ENCODE measurements at regions not wholly inside any gene's neighbourhood (a gene's known extent, or its start where the extent isn't known, plus 50 kb on each side); places are given as distances from the start of the nearest gene placed in this dataset.

DNA sequence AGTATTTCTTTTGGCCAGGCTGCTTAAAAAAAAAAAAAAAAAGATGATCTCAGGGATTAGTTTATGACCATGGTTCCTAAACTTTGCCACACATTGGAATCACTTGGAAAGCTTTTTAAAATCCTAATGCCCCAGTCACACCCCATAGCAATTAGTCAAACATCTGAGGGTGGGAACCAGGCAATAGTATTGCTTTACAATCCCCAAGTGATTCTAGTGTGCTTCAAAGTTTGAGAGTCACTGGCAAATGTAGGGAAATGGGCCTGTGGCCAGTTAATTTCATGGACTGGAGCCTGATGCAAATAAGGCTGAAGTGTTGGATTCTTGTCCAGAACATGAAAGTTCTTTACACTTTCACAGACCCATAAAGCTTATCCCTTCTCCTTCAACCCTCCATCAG lies 374.6 kb upstream of the ESRRG start:
- Mint-ChIP-seq H3K27ac (no peak overlapping the region), H3K4me1 (no peaks in the 10 kb centered on the region), H3K27me3 (ENCODE audit: low read depth in 3 of 3) (peaks cover 0 to 1% (median 0%) of the 10 kb centered on the region in 3 donors), H3K36me3 (peaks cover 0 to 4% (median 0%) of the 10 kb centered on the region in 3 donors), H3K9me3 (peaks cover 3 to 21% (median 9%) of the 10 kb centered on the region in 6 donors), H3K4me3 (no peak overlapping the region)
- DNase-seq = no peak

DNA sequence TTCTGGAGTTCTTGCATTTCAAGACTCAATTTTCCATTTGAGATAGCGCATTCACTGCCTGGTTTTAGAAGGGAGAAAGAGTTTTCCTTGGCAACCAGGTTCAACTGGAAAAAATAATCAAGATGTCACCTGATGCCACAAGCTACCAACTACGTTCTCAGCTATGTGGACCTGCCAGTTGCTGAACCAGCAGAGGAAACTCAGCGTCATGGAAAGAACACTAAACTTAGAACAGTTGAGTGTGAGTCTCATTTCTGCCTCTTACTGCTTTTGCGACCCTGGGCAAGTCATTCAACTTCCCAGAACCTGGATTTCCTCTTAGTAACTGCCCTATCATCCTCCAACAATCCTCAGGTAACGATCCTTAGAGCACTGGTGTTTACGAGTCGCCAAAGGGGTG lies 373.0 kb upstream of the ESRRG start:
- Mint-ChIP-seq H3K27me3 (ENCODE audit: low read depth in 3 of 3) (peaks cover 0 to 3% (median 0%) of the 10 kb centered on the region in 3 donors), H3K9me3 (peaks cover 3 to 23% (median 18%) of the 10 kb centered on the region in 6 donors), H3K36me3 (peaks cover 0 to 5% (median 4%) of the 10 kb centered on the region in 3 donors), H3K4me3 (no peak overlapping the region), H3K27ac (no peak overlapping the region), H3K4me1 (no peaks in the 10 kb centered on the region)
- DNase-seq = no peak

DNA sequence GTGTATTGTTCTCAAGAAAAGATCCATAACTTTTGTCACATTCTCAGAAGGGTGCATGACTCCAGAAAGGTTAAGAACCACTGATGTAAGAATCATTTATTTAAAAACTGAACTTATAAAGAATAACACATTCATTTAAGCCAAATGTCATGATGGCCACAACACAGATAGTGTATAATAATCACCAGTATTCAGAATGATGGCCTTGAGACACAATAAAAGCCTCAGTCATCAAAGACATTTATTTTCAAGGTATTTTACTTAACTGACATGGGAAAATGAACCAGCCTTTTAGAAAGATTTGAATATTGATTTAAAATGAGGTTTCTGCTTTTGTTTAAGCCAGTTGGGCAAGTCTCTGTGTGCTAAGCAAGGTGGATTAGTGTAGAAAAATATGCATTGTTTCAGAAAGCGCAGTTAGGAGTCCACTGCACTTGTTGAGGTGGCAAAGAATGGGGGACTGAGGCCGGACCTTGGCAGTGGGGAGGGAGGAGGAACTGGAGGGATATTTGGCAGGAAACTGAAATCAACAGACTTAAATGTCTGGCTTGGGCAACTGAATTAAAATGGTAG lies 371.9 kb upstream of the ESRRG start:
- H3K36me3 Mint-ChIP-seq = peaks cover 0 to 5% (median 4%) of the 10 kb centered on the region in 3 donors
- no peak overlapping the region for H3K27ac Mint-ChIP-seq
- no peaks in the 10 kb centered on the region for H3K4me1 Mint-ChIP-seq
- no peak overlapping the region for H3K4me3 Mint-ChIP-seq
- peaks cover 0 to 5% (median 0%) of the 10 kb centered on the region in 3 donors for H3K27me3 Mint-ChIP-seq (ENCODE audit: low read depth in 3 of 3)
- no peak for DNase-seq
- H3K9me3 Mint-ChIP-seq = peaks cover 3 to 29% (median 13%) of the 10 kb centered on the region in 6 donors

DNA sequence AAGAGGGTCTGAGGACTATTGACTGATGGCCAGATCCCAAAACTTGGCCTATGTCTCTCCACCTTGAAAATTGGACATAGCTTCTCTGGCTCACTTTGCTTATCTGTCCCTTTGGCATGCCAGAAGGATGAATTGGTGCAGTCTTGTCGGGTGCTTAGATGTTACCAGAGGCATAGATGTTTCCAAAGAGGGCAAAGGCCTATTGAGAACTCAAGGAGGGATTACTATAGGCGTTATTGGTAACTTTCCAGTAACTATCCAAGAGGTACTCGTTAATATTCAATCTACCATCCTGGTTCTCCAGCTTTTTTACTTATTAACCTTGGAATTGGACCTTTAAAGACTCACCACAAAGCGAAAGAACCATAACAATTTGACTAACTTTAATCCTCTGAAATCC lies 368.3 kb upstream of the ESRRG start:
- Mint-ChIP-seq H3K27ac (no peak overlapping the region), H3K27me3 (ENCODE audit: low read depth in 3 of 3) (peaks cover 3 to 7% (median 5%) of the 10 kb centered on the region in 3 donors), H3K9me3 (peaks cover 6 to 32% (median 21%) of the 10 kb centered on the region in 6 donors), H3K4me1 (no peaks in the 10 kb centered on the region), H3K36me3 (peaks cover 0 to 5% (median 4%) of the 10 kb centered on the region in 3 donors), H3K4me3 (no peak overlapping the region)
- no peak for DNase-seq

DNA sequence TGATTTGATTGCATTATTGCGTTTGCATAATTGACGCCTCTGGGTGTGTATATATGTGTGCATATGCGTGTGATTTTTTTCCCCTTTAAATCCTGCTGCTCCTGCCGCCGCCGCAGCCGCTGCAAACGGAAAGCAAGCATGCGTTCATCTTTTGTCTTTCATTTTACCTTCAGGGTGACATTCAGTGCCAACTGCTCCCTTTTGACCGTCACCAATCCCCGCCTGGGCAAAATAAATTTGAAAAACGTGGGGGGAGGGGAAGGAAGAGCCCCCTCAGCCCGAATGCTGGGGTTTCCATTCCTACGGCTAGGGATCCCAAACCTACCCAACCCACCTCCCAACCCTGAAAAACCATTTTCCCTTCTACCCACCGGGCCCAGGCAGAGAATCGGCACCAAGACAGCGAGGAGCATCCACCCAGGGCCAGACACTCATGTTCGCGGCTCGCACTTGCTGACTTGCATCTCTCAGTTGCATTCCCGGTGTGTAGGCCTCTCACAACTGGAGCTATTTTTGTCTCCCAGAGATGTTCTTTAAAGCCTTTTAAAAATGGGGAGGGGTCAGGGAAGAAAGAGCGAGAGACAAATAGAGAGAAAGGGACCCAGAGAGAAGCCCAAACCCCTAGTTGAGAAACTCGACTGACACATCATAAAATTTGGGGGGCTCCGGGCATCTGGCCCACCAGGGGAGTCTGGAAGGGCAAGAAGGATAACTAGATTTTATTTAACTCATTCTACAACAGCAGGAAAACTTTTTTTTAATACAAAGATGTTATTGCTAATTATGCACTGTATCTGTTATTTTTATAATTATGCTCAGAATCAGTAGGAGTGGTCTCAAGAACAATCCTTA lies 367.1 kb upstream of the ESRRG start:
- no peak for DNase-seq
- Mint-ChIP-seq H3K9me3 (peaks cover 7 to 29% (median 22%) of the 10 kb centered on the region in 6 donors), H3K27ac (no peak overlapping the region), H3K27me3 (ENCODE audit: low read depth in 3 of 3) (peaks cover 3 to 7% (median 7%) of the 10 kb centered on the region in 3 donors), H3K36me3 (peaks cover 0 to 5% (median 4%) of the 10 kb centered on the region in 3 donors), H3K4me3 (peak overlapping the region in 3 of 5 donors; percentile 26 to 42 (median 40)), H3K4me1 (no peaks in the 10 kb centered on the region)

DNA sequence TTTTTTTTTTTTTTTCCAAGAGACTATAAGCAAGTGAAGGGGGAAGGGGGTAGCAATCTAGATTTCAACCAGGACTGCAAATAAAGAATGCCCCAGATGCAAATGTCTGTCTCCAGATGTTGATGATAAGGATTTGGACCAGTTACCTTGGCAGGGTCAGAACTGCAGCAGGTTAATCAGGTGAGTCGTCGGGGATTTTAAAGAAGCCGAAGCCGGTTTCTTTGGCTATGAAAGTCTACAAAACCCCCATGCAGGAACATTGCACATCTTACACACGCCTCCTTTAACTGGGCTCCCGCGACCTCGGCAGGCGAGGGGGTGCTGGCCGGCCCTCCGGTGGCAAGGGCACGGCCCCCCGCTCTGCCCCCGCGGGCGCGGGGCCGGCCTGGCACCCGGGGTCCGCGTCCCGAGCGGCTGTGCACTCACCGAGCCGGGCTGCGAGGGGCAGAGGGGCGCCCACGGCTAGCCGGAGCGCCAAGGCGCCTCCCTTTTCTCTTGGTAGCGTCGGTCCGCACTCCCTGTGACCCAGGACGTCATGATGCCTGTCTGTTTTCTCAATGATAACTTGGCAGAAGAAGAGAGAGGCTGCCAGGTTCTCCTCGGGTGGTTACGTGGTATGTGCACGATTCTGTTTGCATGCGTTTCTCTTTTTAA lies 366.3 kb upstream of the ESRRG start:
- DNase-seq = no peak
- H3K4me3 Mint-ChIP-seq = peak overlapping the region in 2 of 5 donors; percentile 30 to 42
- peaks cover 3 to 7% (median 7%) of the 10 kb centered on the region in 3 donors for H3K27me3 Mint-ChIP-seq (ENCODE audit: low read depth in 3 of 3)

DNA sequence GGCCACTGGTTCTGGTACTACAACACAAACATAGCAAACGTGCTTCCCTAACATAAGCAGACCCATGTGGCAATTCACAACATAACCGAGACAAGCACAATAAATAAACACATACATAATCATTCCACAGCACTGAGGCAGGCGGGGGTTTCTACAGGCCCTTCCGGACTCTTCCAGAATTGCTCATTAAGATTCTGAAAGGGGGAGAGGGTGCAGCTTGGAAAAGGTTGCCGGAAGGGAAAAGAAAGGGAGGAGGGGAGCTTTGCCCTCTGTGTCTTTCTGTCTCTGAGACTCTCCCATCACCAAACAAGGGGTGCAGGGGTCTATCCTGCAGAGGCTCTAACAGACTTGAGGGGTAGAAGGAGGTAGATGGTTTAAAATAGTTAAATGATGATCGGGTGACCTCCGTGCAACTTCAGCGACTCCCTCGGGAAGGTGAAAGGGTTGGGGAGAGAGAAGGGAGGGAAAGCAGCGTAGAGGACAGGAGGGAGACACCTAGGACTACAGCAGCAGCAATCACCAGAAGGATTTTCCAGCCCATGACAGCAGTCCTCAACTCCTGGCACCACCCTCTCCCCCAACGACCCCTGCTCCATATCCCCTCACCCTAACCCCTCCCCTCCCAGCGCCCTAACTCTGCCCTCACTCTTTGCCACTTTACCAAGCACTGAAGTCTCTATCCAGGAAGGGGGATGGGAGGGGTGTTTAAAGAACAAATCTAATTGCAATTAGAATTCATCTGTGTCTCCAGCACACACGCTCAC lies 365.5 kb upstream of the ESRRG start:
- no peaks in the 10 kb centered on the region for H3K4me1 Mint-ChIP-seq
- peaks cover 3 to 7% (median 7%) of the 10 kb centered on the region in 3 donors for H3K27me3 Mint-ChIP-seq (ENCODE audit: low read depth in 3 of 3)
- H3K27ac Mint-ChIP-seq = no peak overlapping the region
- DNase-seq = no peak
- H3K36me3 Mint-ChIP-seq = peaks cover 0 to 5% (median 4%) of the 10 kb centered on the region in 3 donors
- H3K9me3 Mint-ChIP-seq = peaks cover 8 to 29% (median 21%) of the 10 kb centered on the region in 6 donors
- H3K4me3 Mint-ChIP-seq = peak overlapping the region in 1 of 5 donors; percentile 30

More for the DNA sequence above, 366.3 kb upstream of the ESRRG start:
- H3K4me1 Mint-ChIP-seq = no peaks in the 10 kb centered on the region
- peaks cover 8 to 29% (median 20%) of the 10 kb centered on the region in 6 donors for H3K9me3 Mint-ChIP-seq
- H3K27ac Mint-ChIP-seq = no peak overlapping the region
- H3K36me3 Mint-ChIP-seq = peaks cover 0 to 5% (median 4%) of the 10 kb centered on the region in 3 donors

DNA sequence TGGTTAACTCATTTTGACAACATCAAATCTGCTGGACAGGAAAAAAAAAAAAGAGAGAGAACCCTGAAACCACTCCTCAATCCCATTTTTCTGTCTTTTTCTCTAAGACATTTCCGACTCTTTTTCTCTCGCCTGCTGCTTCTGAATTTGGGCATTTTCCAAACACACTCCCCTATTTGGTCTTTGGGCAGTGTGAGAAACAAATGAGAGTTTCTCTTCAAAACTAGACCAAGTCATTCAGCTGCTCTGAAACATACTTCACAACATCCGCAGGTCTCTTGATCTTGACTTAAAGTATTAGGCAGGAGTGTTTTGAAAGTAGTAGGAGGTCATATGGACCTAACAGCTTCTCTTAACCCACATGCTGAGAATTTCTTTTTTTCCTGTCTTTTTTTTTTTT lies 364.8 kb upstream of the ESRRG start:
- no peak for DNase-seq
- Mint-ChIP-seq H3K4me1 (no peaks in the 10 kb centered on the region), H3K27me3 (ENCODE audit: low read depth in 3 of 3) (peaks cover 3 to 7% (median 7%) of the 10 kb centered on the region in 3 donors), H3K27ac (no peak overlapping the region), H3K9me3 (peaks cover 8 to 29% (median 20%) of the 10 kb centered on the region in 6 donors), H3K36me3 (peaks cover 0 to 5% (median 4%) of the 10 kb centered on the region in 3 donors), H3K4me3 (no peak overlapping the region)

DNA sequence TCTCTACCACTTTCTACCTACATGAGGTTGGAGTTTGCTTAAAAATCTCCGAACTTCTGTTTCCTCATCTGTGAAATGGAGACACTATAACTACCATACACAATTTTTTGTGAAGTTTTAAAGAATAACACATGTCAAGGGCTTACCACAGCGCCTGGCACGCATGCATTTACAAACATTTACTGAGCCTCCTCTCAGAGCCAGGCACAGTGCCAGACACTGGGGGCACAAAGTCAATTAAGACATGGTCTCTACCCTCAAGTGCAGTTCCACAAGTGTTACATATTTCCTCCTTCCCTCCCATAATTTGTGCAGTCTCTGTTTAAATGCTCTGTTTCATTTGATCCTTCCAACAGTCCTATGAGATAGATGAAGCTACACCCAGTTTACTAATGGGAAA lies 356.4 kb upstream of the ESRRG start:
- no peak overlapping the region for H3K4me3 Mint-ChIP-seq
- no peak overlapping the region for H3K27ac Mint-ChIP-seq
- no peaks in the 10 kb centered on the region for H3K27me3 Mint-ChIP-seq (ENCODE audit: low read depth in 3 of 3)

DNA sequence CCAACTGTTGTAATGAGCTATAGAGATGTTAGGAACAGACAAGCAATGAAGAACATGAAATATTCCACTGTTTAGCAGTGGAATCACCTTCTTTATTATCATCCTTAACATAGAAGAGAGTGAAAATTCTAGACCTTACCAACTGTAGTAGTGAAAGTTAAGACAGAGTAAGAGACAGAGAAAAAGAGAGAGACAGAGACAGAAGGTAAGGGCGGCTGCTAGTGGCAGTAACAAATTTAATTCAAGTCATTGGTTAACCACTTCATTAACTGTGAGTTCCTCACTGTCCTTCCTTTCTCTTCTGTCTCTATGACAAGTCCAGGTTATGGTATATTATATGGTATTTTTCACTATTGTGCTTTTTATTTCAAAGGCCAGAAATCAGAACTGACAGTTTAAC lies 355.7 kb upstream of the ESRRG start:
- H3K36me3 Mint-ChIP-seq = no peaks in the 10 kb centered on the region
- no peaks in the 10 kb centered on the region for H3K4me1 Mint-ChIP-seq
- H3K27ac Mint-ChIP-seq = no peak overlapping the region

More for the DNA sequence above, 356.4 kb upstream of the ESRRG start:
- H3K36me3 Mint-ChIP-seq = no peaks in the 10 kb centered on the region
- DNase-seq = no peak
- no peaks in the 10 kb centered on the region for H3K4me1 Mint-ChIP-seq
- peaks cover 0 to 29% (median 3%) of the 10 kb centered on the region in 6 donors for H3K9me3 Mint-ChIP-seq

DNA sequence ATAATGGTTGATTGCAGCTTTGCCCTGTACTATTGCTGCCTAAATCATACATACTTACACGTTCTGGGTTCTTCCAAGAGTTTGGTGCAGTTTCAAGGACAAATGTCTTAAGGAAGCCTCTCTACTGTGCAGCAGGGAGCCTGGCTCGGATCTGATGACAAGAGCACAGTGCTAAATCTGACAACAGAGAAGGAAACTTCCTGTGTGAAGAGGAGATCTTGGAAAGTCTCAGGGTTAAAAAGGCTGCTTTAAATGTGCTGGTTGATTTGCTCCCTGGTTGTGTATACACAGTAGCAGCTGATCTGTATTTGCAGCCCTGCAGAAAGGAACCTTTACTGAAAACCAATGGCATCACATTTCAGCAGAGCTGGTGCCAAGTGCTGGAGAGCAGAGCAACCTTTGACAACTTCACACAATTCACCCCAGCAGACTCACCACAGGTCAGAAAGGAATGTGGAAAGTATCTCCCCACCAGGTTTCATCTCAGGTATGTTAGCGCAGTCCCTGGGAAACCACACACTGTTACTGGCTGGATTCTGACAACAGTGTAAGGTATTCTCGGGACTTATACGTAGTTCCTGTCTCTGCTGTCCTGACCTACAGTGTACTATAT lies 355.0 kb upstream of the ESRRG start:
- no peak overlapping the region for H3K4me3 Mint-ChIP-seq
- DNase-seq = no peak

More for the DNA sequence above, 355.7 kb upstream of the ESRRG start:
- Mint-ChIP-seq H3K27me3 (ENCODE audit: low read depth in 3 of 3) (no peaks in the 10 kb centered on the region), H3K9me3 (peaks cover 0 to 29% (median 3%) of the 10 kb centered on the region in 6 donors), H3K4me3 (no peak overlapping the region)
- DNase-seq = no peak

DNA sequence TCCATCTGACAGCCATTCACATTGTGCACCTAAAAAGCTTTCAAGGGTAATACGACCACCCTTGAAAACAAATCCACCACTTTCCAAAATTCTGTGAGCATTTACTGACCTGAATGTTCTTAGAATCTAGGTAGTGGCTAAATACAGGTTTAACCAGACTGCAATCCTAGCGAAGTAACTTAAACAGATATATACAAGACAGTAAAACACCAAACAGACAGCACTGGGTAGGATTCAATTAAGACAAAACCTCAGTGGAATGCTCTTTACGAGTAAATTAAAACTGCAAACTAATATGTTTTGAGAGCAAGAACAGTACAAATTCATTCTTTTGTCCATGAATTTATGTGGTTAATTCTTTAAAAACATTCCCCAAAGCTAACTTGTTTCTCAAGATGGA lies 354.2 kb upstream of the ESRRG start:
- Mint-ChIP-seq H3K9me3 (peaks cover 0 to 22% (median 3%) of the 10 kb centered on the region in 6 donors), H3K27me3 (ENCODE audit: low read depth in 3 of 3) (peaks cover 0 to 4% (median 0%) of the 10 kb centered on the region in 3 donors), H3K27ac (no peak overlapping the region), H3K4me3 (no peak overlapping the region), H3K36me3 (no peaks in the 10 kb centered on the region), H3K4me1 (no peaks in the 10 kb centered on the region)
- DNase-seq = no peak

More for the DNA sequence above, 355.0 kb upstream of the ESRRG start:
- Mint-ChIP-seq H3K27me3 (ENCODE audit: low read depth in 3 of 3) (peaks cover 0 to 4% (median 0%) of the 10 kb centered on the region in 3 donors), H3K27ac (no peak overlapping the region), H3K4me1 (no peaks in the 10 kb centered on the region), H3K36me3 (no peaks in the 10 kb centered on the region), H3K9me3 (peaks cover 0 to 29% (median 3%) of the 10 kb centered on the region in 6 donors)

DNA sequence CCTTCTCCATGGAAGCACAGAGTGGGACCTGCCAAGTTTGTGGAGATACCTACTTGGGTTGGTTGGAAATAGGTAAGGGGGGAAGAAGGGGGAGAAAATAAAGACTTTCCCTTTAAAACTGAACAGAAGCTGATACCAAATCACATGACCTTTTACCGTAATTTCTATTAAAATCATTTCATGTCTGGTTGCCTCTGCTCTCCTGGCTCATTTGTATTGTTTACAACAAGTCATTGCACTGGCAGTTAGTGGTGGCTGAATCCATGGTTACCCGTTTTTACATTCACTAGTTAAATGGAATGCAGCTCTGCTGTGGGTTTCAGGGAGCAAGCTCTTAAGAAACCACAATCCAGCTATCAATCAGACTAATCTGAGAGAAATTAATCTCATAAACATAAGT lies 353.7 kb upstream of the ESRRG start:
- Mint-ChIP-seq H3K36me3 (no peaks in the 10 kb centered on the region), H3K4me3 (no peak overlapping the region), H3K9me3 (peaks cover 0 to 17% (median 3%) of the 10 kb centered on the region in 6 donors), H3K27ac (no peak overlapping the region), H3K27me3 (ENCODE audit: low read depth in 3 of 3) (peaks cover 0 to 4% (median 0%) of the 10 kb centered on the region in 3 donors), H3K4me1 (no peaks in the 10 kb centered on the region)
- DNase-seq = no peak
